ENCODE measurements at regions not wholly inside any gene's neighbourhood (a gene's known extent, or its start where the extent isn't known, plus 50 kb on each side); places are given as distances from the start of the nearest gene placed in this dataset.

DNA sequence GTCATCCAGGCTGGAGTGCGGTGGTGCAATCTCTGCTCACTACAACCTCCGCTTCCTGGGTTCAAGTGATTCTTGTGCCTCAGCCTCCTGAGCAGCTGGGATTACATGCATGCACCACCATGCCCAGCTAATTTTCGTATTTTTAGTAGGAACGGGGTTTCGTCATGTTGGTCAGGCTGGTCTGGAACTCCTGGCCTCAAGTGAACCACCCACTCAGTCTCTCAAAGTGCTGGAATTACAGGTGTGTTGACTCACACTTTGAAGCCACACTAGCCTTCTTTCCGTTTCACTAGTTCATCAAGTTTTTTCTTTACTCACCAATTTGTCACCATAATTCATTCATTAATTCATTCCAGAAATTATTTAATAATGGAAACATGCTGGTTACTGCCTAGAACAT, 298.4 kb upstream of the MTNR1B start:
- Histone ChIP-seq H3K27me3 (no peaks in the 10 kb centered on the region), H3K4me3 (no peak overlapping the region), H3K9me3 (no peaks in the 10 kb centered on the region), H3K27ac (no peak overlapping the region), H3K36me3 (no peaks in the 10 kb centered on the region), H3K4me1 (no peaks in the 10 kb centered on the region)
- DNase-seq = no peak
- 78 to 90% methylated on average over 5 to 6 of the region's 6 CpGs for WGBS, 2 donors (ENCODE audit: low coverage in 1 of 2)
- intact Hi-C loops (cut with DNase I; ENCODE audit: low total_unique reads) = no loop called here
- TF ChIP-seq POLR2AphosphoS5 (IDR thresholded peaks at IDR 0.05) (no peak), POLR2A (IDR thresholded peaks at IDR 0.05) (no peak), EP300 (IDR thresholded peaks at IDR 0.05; ENCODE audit: low read depth) (no peak)
- TF ChIP-seq, protein P1, sequence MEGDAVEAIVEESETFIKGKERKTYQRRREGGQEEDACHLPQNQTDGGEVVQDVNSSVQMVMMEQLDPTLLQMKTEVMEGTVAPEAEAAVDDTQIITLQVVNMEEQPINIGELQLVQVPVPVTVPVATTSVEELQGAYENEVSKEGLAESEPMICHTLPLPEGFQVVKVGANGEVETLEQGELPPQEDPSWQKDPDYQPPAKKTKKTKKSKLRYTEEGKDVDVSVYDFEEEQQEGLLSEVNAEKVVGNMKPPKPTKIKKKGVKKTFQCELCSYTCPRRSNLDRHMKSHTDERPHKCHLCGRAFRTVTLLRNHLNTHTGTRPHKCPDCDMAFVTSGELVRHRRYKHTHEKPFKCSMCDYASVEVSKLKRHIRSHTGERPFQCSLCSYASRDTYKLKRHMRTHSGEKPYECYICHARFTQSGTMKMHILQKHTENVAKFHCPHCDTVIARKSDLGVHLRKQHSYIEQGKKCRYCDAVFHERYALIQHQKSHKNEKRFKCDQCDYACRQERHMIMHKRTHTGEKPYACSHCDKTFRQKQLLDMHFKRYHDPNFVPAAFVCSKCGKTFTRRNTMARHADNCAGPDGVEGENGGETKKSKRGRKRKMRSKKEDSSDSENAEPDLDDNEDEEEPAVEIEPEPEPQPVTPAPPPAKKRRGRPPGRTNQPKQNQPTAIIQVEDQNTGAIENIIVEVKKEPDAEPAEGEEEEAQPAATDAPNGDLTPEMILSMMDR (IDR thresholded peaks at IDR 0.05) = no peak
- in situ Hi-C loops (cut with MboI; ENCODE audit: low pct_ligation_motif_present in 1 of 4, low pct_unique_long_range_greater_than_20kb in 1 of 4, low sequenced_read_pairs in 3 of 4) = no loop called here

DNA sequence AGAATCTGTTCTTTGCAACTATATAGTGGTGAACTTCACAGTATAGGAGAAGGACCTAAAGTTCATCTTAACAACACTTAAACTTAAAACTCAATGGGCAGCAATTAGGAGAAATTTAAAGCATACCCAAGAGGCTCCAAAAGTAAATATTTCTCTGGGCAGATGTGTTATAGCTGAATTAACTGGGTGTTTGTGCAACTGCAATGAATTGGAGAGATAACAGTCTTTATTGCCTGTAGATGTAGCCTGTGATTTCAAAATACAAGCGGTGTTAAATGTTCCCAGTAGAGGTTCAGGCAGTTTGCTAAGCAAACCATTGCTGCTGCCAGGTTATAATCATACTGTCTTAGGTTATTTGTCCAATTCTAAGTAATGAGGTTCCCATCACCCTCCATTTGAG, 294.1 kb upstream of the MTNR1B start:
- Histone ChIP-seq H3K9me3 (no peaks in the 10 kb centered on the region), H3K4me3 (no peak overlapping the region), H3K27ac (no peak overlapping the region), H3K36me3 (no peaks in the 10 kb centered on the region), H3K4me1 (no peaks in the 10 kb centered on the region), H3K27me3 (no peaks in the 10 kb centered on the region)
- 50 to 61% methylated on average over 1 of the region's 1 CpG for WGBS, 2 donors (ENCODE audit: low coverage in 1 of 2)
- no peak for DNase-seq
- in situ Hi-C loops (cut with MboI; ENCODE audit: low pct_ligation_motif_present in 1 of 4, low pct_unique_long_range_greater_than_20kb in 1 of 4, low sequenced_read_pairs in 3 of 4) = no loop called here
- intact Hi-C loops (cut with DNase I; ENCODE audit: low total_unique reads) = no loop called here
- TF ChIP-seq POLR2A (IDR thresholded peaks at IDR 0.05) (no peak), POLR2AphosphoS5 (IDR thresholded peaks at IDR 0.05) (no peak), EP300 (IDR thresholded peaks at IDR 0.05; ENCODE audit: low read depth) (no peak)
- TF ChIP-seq, protein P1 (IDR thresholded peaks at IDR 0.05) = no peak

DNA sequence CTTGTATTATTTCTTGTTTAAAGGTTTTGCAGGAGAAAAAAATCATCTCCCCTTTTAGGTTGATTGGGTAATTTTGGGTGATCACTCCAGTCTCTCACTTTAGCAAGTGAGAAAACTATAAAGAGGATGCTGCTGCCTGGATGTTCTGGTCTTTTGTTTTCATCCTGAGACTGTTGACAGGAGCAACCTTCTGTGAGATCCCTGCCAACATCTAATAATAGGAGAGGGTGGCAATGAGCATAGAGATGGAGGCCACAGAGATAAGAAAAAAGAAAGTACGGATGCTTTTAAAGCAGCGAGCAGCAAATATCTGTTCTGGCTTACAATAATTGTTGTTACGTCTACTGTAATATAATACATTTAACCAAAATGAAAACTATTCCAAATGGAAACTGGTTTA, 293.6 kb upstream of the MTNR1B start:
- DNase-seq = no peak
- H3K36me3 ChIP-seq = no peaks in the 10 kb centered on the region
- no peaks in the 10 kb centered on the region for H3K4me1 ChIP-seq
- H3K27ac ChIP-seq = no peak overlapping the region
- no peaks in the 10 kb centered on the region for H3K9me3 ChIP-seq
- intact Hi-C loops (cut with DNase I; ENCODE audit: low total_unique reads) (no loop called here), in situ Hi-C loops (cut with MboI; ENCODE audit: low pct_ligation_motif_present in 1 of 4, low pct_unique_long_range_greater_than_20kb in 1 of 4, low sequenced_read_pairs in 3 of 4) (no loop called here)
- H3K27me3 ChIP-seq = no peaks in the 10 kb centered on the region
- H3K4me3 ChIP-seq = no peak overlapping the region
- WGBS, 2 donors (ENCODE audit: low coverage in 1 of 2) = 69 to 88% methylated on average over 3 of the region's 3 CpGs
- TF ChIP-seq EP300 (IDR thresholded peaks at IDR 0.05; ENCODE audit: low read depth) = no peak
- TF ChIP-seq POLR2A (IDR thresholded peaks at IDR 0.05) = no peak

DNA sequence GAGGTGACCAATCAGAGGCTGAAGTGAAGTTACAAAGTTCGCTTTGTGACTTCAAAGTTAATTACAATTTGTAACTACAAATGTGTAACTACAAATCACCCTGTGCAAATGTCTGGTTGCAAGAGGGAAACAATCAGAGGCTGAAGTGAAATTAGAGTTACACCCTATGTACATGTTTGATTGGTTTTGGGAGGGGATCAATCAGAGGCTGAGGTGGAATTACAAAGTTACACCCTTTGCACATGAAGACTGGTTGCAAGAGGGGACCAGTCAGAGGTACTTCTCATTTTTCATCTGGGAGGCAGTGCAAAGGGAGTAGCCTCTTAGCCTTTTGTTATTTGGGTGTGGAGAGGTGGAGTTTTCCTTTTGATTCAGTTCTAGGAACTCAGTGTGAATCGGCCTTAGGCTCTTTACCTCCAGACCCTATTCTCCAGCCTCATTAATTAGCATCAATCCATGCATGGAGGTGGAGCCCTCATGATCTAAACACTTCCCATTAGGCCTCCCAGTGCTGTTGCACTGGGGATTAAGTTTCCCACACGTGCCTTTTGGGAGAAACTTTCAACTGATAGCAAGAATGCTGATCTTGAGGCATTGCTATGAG, 291.3 kb upstream of the MTNR1B start:
- no peaks in the 10 kb centered on the region for H3K4me1 ChIP-seq
- no peaks in the 10 kb centered on the region for H3K36me3 ChIP-seq
- intact Hi-C loops (cut with DNase I; ENCODE audit: low total_unique reads) (no loop called here), in situ Hi-C loops (cut with MboI; ENCODE audit: low pct_ligation_motif_present in 1 of 4, low pct_unique_long_range_greater_than_20kb in 1 of 4, low sequenced_read_pairs in 3 of 4) (no loop called here)
- H3K27ac ChIP-seq = no peak overlapping the region
- 36 to 47% methylated on average over 3 of the region's 3 CpGs for WGBS, 2 donors (ENCODE audit: low coverage in 1 of 2)
- H3K4me3 ChIP-seq = no peak overlapping the region
- no peaks in the 10 kb centered on the region for H3K27me3 ChIP-seq
- H3K9me3 ChIP-seq = no peaks in the 10 kb centered on the region
- TF ChIP-seq, protein P1 (IDR thresholded peaks at IDR 0.05) = no peak
- TF ChIP-seq POLR2A (IDR thresholded peaks at IDR 0.05) (no peak), EP300 (IDR thresholded peaks at IDR 0.05; ENCODE audit: low read depth) (no peak), POLR2AphosphoS5 (IDR thresholded peaks at IDR 0.05) (no peak)
- DNase-seq = no peak

DNA sequence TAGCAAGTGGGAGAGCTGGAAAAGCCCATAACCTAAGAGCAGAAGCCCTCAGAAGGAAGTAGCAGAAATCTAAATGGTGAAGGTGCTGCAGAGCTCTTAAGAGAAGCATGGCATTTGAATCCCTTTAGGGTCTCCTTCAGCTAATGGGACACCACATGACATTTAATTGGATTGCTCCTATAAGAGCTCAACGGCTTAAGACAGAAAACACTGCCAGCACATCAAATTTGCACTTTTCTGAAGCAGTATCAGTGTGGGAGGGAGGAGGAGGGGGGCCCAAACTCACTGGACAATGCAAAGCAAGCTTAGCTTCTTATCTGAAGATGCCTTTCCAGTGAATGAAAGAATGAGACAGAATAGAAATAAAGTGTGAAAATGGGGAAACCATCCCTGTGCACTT, 287.9 kb upstream of the MTNR1B start:
- Histone ChIP-seq H3K9me3 (no peaks in the 10 kb centered on the region), H3K36me3 (no peaks in the 10 kb centered on the region), H3K4me1 (no peaks in the 10 kb centered on the region), H3K27me3 (no peaks in the 10 kb centered on the region), H3K4me3 (no peak overlapping the region), H3K27ac (no peak overlapping the region)
- intact Hi-C loops (cut with DNase I; ENCODE audit: low total_unique reads) (no loop called here), in situ Hi-C loops (cut with MboI; ENCODE audit: low pct_ligation_motif_present in 1 of 4, low pct_unique_long_range_greater_than_20kb in 1 of 4, low sequenced_read_pairs in 3 of 4) (no loop called here)
- TF ChIP-seq POLR2AphosphoS5 (IDR thresholded peaks at IDR 0.05) (no peak), POLR2A (IDR thresholded peaks at IDR 0.05) (no peak), EP300 (IDR thresholded peaks at IDR 0.05; ENCODE audit: low read depth) (no peak)
- TF ChIP-seq, protein P1 (IDR thresholded peaks at IDR 0.05) = no peak
- no peak for DNase-seq
- 55% methylated on average over 1 of the region's 1 CpG; no CpG with 5 or more reads in 1 of the 2 donors for WGBS, 2 donors (ENCODE audit: low coverage in 1 of 2)

Measured in transverse colon (tissue), 4 donors.